LNCAP (cell line): ENCODE measurements at regions not wholly inside any gene's neighbourhood (a gene's known extent, or its start where the extent isn't known, plus 50 kb on each side); places are given as distances from the start of the nearest gene placed in this dataset.

Source experiments
- TF ChIP-seq, protein P1 (sequence below): fragments of 450-650 bp; IDR thresholded peaks from 2 replicates; pipeline ENCODE4 v1.5.1; 2017; ENCODE audit warnings: mild to moderate bottlenecking

DNA sequence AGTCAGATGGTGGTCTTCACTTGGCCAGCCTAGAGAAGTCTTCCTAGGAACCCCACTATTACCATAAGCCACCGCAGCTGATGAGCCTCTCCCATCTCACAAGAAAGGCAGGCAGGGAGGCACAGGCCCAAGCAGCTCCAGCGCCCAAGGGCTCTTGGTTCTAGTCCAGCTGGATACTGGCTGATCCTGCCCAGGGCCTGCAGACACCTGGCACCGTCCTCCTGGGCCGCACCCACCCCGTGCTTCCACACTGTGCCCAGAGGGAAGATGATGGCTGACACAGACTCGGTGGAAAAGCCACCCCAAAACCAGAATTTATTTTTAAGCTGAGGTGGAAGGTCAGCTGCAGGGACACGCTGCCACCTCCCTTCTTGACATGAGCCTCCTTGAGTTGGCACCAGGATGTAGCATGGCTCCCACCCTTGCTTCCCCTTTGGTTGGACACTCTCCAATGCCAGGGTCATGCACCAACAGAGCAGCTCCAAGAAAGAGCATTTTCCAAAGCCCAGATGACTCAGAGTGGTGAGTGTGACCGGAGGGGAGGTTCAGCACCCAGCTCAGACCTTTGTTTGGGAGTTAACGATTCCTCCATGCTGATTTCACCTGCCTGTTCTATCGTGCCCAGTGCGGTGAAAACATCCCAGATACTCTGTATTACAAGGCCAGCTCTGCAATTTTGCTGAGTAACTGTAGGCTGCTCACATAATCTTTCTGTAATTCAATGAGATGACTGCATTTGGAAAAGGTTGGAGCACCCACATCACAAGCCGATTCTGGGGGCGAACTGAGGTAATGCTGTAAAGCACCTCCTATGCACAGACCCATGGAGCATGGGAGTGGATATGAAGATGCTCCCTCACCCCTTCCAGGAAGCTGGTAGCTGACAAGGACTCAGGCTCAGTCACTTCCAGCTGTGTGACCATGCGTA is 63.1 kb upstream of the SLC2A1 start:
- TF ChIP-seq, protein P1, sequence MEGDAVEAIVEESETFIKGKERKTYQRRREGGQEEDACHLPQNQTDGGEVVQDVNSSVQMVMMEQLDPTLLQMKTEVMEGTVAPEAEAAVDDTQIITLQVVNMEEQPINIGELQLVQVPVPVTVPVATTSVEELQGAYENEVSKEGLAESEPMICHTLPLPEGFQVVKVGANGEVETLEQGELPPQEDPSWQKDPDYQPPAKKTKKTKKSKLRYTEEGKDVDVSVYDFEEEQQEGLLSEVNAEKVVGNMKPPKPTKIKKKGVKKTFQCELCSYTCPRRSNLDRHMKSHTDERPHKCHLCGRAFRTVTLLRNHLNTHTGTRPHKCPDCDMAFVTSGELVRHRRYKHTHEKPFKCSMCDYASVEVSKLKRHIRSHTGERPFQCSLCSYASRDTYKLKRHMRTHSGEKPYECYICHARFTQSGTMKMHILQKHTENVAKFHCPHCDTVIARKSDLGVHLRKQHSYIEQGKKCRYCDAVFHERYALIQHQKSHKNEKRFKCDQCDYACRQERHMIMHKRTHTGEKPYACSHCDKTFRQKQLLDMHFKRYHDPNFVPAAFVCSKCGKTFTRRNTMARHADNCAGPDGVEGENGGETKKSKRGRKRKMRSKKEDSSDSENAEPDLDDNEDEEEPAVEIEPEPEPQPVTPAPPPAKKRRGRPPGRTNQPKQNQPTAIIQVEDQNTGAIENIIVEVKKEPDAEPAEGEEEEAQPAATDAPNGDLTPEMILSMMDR = no peak

DNA sequence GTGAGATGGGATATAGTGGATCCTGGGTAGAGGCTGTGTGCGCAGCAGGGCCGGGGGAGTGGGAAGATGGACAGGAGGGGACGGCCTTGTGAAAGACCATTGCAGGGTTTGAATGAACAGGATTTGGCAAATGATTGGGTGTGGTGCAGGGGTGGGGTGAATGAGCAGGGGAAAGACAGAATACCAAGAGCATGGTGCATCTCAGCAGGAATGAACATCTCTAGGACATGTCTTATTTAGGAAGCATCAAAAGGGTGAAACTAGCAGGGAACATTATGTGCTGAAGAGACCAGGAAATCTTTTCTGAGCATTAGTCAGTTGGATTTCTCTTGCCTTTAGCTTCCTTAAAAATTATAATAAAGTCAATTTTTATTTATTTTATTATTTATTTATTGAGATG is 60.6 kb upstream of the SLC2A1 start:
- TF ChIP-seq, protein P1 = no peak

DNA sequence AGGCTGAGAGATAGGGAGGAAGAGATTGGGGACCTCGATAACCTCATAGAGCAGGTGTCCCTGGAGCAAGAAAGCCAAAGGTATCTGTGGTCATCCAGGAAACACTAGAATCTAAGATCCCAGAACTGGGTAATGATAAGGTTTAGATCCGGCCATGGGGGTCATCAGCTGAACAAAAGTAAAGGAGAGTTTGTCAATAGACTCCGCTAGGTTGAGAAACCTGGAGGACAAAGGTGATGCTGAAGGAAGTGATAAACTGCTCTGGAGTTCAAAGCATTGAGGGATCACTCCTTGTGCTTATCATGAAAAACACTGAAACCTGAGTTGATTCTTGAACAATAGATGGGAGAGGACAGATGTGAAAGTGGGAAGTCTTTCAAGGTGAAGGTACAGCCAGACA is 59.5 kb upstream of the SLC2A1 start:
- TF ChIP-seq, protein P1 = no peak

DNA sequence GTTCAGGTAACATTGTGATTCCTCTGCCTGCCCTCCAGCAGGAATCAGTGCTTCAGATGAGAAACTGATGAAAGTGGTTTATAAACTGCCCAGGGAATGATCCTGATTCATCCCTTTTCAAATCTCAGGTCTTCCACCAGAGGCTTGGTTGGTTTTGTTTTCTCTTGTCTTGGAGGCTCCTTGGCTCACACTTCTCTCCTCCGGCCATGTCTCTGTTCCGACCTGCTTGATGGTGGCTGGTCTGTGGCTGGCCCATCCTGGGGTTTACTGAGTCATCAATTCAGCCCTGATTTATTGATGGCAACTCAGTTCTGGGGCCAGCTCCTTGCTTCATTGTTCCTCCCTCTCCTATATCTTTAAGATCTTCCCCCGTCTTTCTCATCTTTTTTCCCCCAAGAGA is 56.6 kb upstream of the SLC2A1 start:
- TF ChIP-seq, protein P1 = no peak

DNA sequence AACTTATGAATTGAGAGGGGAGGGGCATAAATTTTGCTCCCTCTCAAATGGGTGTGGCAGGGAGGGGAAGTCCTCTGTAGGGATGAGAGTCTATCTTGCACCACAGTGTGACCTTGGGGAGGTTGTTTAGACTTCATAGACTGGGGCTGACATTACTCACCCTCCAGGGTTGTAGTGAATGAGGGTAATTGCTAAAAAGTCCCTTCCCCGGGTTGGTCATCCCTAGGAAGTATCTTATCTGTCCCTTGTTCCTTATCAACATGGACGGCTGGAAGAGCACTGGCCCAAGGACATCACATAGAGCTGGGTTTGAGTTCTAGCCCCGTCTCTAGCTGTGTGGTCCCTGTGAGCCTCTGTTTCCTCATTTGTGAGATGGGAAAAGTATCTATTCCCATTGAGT is 52.4 kb upstream of the SLC2A1 start:
- TF ChIP-seq, protein P1 = no peak

DNA sequence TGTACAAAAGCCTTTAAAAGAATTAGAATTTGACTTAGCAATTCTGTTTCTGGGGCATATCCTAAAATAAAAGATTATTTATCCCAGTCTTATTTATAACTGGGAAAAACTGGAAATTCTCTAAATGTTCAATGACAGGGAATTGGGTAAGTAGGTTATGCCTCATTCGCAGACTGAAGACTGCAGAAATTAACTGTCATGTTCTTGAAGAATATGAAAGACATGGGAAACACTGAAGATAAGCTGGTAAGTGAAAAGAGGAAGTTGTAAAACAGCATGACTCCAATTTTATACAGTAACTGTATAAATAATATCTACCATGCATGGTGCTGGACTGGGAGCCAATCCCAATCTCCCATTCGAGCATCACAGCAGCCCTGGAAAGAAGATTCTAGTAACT is 50.6 kb upstream of the SLC2A1 start:
- TF ChIP-seq, protein P1 = no peak

DNA sequence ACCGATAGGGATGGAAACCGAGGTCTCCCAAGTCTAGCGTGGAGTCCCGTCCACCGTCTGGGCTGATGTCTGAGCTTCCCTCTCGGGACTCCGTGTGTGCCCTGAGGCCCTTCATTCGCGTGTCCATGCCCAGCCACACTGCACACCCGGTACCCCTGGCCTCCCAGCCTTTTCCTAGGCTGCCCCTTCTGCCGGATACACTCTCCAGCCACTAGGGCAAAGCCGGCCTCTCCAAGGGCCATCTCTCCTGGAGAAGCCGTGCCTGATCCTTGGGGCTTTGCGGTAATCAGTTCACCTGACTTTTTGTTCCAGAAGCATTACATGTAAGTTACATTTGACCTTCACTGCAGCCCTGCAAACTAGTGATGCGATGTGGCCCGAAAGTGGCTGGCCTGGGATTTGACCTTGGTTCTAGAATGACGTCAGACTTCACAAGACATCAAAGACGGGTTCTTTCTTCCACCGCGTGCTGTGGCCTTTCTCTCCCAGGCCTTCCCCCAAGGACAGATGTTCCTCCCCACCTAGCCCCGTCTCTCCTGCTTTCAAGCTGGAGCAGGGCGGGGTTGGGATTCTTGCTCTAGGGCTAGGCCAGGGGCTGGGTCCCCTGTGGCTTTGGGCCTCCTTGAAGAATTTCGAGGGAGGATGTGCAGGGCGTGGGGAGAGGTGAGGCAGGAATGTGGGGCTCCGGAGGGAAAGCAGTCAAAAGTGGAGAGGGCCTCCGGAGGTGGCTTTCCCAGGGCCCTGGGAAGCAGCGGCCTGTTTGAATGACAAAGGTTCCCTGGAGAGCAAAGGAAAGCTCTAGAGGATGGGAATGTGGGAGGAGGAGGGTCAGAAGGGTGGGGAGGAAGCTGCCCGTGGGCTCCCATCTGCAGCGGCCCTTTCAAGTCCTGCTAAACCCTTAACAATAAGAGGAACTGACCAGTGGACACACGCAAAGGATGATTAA is 49.7 kb upstream of the SLC2A1 start:
- TF ChIP-seq, protein P1 = no peak
